ENCODE measurements at regions not wholly inside any gene's neighbourhood (a gene's known extent, or its start where the extent isn't known, plus 50 kb on each side); places are given as distances from the start of the nearest gene placed in this dataset.

DNA sequence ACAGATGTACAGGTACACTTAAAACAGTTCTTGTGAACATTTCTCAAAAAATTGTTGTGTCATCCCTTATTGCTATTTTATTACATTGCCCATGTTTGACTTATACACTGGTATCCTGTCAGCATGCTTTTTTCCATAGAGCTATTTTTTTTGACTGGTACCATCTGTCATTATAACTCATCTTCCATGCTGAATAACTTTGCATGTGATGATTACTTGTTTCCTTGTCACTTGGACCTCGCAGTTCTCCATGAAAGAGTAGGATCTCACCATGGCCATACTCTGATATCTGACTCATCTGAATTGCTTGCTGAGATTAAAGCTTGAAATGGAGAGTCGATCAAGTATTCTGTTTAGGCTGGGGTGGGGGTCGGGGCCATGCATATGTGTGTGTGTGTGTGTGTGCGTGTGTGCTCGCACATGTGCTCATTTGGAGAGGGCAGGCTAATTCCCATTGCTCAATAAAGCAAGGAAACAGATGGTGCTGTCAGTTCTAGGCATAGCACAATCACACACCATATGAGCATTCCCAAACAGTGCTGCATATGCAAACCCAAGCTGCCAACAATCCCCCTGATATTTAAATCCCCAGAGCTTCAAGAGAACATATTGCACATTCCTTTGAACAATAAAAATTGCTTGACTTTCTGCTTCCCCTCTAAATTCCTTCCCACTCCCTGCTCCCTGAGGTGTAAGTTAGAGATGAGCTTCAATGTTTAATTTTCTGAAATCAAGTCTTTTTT is 62.9 kb downstream of the NHLRC3 start:
- no peak overlapping the region for H3K4me3 ChIP-seq (ENCODE audit: low read length in 3 of 3)
- no peak overlapping the region for H3K9ac ChIP-seq (ENCODE audit: low read depth in 1 of 3, low read length in 3 of 3)
- no peak overlapping the region for H3K27ac ChIP-seq (ENCODE audit: low read depth, low read length)
- no peaks in the 10 kb centered on the region for H3K36me3 ChIP-seq (ENCODE audit: control insufficient read depth in 3 of 3, insufficient read depth in 3 of 3, low read length in 3 of 3)
- no peaks in the 10 kb centered on the region for H3K27me3 ChIP-seq (ENCODE audit: control insufficient read depth in 3 of 3, insufficient read depth in 3 of 3, low read length in 3 of 3)
- H3K9me3 ChIP-seq (ENCODE audit: control insufficient read depth in 3 of 3, low read length in 3 of 3) = no peaks in the 10 kb centered on the region
- no peaks in the 10 kb centered on the region for H3K4me1 ChIP-seq (ENCODE audit: control insufficient read depth in 3 of 3, insufficient read depth in 3 of 3, low read length in 3 of 3)

DNA sequence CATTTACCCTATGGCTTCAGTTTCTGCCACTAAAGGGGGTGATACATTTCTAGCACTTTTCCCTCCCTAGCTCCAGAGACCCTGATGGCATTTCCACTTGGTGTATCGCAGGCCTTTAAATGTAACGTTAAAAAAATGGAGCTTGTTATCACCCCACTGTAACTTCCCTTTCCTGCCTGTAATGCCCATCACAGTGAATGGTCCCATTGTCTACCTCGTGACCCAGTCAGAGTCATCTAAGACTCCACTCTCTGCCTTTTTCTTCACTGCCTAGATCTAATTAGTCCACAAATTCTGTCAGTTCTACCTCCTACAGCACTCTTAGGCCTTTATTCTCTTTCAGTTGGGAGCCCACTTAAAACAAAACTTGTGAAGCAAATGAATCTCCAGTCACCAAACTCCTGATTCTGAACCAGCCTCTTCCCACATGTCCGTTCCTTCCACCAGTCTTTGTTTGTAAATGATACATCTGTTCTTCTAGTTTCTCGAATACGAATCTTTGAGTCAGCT is 64.8 kb downstream of the NHLRC3 start:
- H3K9ac ChIP-seq (ENCODE audit: low read depth in 1 of 3, low read length in 3 of 3) = no peak overlapping the region
- H3K27me3 ChIP-seq (ENCODE audit: control insufficient read depth in 3 of 3, insufficient read depth in 3 of 3, low read length in 3 of 3) = peaks cover 0 to 3% (median 0%) of the 10 kb centered on the region in 3 donors
- H3K27ac ChIP-seq (ENCODE audit: low read depth, low read length) = no peak overlapping the region
- H3K4me1 ChIP-seq (ENCODE audit: control insufficient read depth in 3 of 3, insufficient read depth in 3 of 3, low read length in 3 of 3) = no peaks in the 10 kb centered on the region
- H3K4me3 ChIP-seq (ENCODE audit: low read length in 3 of 3) = no peak overlapping the region
- no peaks in the 10 kb centered on the region for H3K9me3 ChIP-seq (ENCODE audit: control insufficient read depth in 3 of 3, low read length in 3 of 3)
- H3K36me3 ChIP-seq (ENCODE audit: control insufficient read depth in 3 of 3, insufficient read depth in 3 of 3, low read length in 3 of 3) = no peaks in the 10 kb centered on the region

DNA sequence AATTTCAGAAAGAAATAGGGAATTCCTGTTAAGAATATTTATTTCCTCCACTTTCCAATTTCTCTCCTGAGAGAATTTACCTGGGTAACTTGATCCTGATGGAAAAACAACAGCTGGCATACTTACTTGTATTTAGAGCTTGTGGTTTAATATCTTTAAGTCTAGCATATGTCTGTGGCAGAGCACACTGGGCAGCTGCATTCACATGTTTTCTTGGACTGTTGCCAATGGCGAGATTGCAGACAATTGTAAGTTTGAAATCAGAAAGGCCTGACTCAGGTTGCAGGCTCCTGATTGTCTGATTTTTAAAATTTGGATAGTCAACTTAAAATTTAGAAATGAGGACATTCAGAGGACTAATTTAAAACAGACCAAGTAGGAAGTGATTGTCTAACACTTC is 66.9 kb downstream of the NHLRC3 start:
- peaks cover 0 to 3% (median 0%) of the 10 kb centered on the region in 3 donors for H3K27me3 ChIP-seq (ENCODE audit: control insufficient read depth in 3 of 3, insufficient read depth in 3 of 3, low read length in 3 of 3)
- no peak overlapping the region for H3K27ac ChIP-seq (ENCODE audit: low read depth, low read length)
- no peaks in the 10 kb centered on the region for H3K4me1 ChIP-seq (ENCODE audit: control insufficient read depth in 3 of 3, insufficient read depth in 3 of 3, low read length in 3 of 3)

DNA sequence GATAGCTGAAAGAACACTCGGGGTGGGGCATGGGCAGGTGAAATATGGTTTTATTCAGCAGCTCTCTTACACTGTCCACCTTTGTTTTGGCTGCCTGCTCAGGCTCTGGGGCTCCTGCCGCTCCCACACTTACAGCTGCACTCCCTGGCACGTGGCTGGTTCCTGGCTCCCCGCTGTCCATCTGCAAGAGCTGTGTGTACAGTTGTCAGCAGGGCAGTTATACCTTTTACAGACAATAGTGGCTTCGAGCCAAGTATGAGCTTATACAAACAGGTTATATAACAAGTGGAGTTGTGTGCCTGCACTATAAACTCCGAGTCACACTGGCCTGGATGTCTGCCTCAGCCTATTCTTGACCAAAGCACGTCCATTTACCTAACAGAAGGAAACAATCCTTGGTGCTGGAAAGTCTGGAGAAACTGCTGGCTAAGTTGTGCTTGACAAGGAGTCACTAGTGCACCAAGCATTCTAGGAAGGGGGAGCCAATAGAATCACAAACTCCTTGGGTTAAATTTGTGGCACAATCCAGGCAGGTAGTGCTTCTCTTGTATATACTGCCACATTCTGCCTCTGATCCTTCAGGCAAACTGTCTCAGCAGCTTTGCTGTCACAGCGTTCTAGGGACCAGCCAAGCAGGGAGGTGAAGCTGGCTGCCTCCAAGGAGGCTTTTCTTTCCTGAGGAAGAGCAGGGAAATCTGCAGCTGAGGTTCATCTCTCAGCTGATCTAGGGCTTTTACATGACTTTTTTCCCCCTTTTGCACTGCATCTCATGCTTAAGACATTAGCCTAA is 68.2 kb downstream of the NHLRC3 start:
- H3K36me3 ChIP-seq (ENCODE audit: control insufficient read depth in 3 of 3, insufficient read depth in 3 of 3, low read length in 3 of 3) = no peaks in the 10 kb centered on the region
- no peak overlapping the region for H3K4me3 ChIP-seq (ENCODE audit: low read length in 3 of 3)
- no peak overlapping the region for H3K27ac ChIP-seq (ENCODE audit: low read depth, low read length)
- H3K4me1 ChIP-seq (ENCODE audit: control insufficient read depth in 3 of 3, insufficient read depth in 3 of 3, low read length in 3 of 3) = peaks cover 0 to 3% (median 0%) of the 10 kb centered on the region in 3 donors
- peaks cover 0 to 3% (median 0%) of the 10 kb centered on the region in 3 donors for H3K27me3 ChIP-seq (ENCODE audit: control insufficient read depth in 3 of 3, insufficient read depth in 3 of 3, low read length in 3 of 3)
- H3K9ac ChIP-seq (ENCODE audit: low read depth in 1 of 3, low read length in 3 of 3) = no peak overlapping the region
- no peaks in the 10 kb centered on the region for H3K9me3 ChIP-seq (ENCODE audit: control insufficient read depth in 3 of 3, low read length in 3 of 3)

More for the DNA sequence above, 66.9 kb downstream of the NHLRC3 start:
- Histone ChIP-seq H3K9ac (ENCODE audit: low read depth in 1 of 3, low read length in 3 of 3) (no peak overlapping the region), H3K36me3 (ENCODE audit: control insufficient read depth in 3 of 3, insufficient read depth in 3 of 3, low read length in 3 of 3) (no peaks in the 10 kb centered on the region), H3K9me3 (ENCODE audit: control insufficient read depth in 3 of 3, low read length in 3 of 3) (no peaks in the 10 kb centered on the region), H3K4me3 (ENCODE audit: low read length in 3 of 3) (no peak overlapping the region)

DNA sequence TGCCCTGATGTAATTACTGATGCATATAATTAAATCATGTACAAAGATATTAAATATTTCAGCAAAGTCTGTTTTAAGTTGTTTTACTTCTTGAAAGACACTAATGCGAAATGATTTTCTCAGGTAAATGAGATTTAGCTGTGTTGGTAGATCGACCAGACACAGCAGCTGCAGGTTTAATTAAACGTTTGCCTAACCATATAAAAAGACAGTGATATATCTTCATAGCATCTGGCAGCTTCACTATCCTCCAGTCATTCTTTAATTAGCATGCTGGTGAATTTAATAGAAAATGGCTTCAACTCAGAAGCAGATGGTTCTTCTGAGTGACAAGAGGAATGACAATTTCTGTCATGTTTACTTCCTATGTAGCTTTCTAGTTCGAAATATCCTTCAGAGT is 69.3 kb downstream of the NHLRC3 start:
- Histone ChIP-seq H3K9me3 (ENCODE audit: control insufficient read depth in 3 of 3, low read length in 3 of 3) (no peaks in the 10 kb centered on the region), H3K27me3 (ENCODE audit: control insufficient read depth in 3 of 3, insufficient read depth in 3 of 3, low read length in 3 of 3) (peaks cover 0 to 3% (median 0%) of the 10 kb centered on the region in 3 donors), H3K36me3 (ENCODE audit: control insufficient read depth in 3 of 3, insufficient read depth in 3 of 3, low read length in 3 of 3) (no peaks in the 10 kb centered on the region), H3K9ac (ENCODE audit: low read depth in 1 of 3, low read length in 3 of 3) (no peak overlapping the region), H3K27ac (ENCODE audit: low read depth, low read length) (no peak overlapping the region), H3K4me1 (ENCODE audit: control insufficient read depth in 3 of 3, insufficient read depth in 3 of 3, low read length in 3 of 3) (peaks cover 0 to 3% (median 0%) of the 10 kb centered on the region in 3 donors), H3K4me3 (ENCODE audit: low read length in 3 of 3) (no peak overlapping the region)

DNA sequence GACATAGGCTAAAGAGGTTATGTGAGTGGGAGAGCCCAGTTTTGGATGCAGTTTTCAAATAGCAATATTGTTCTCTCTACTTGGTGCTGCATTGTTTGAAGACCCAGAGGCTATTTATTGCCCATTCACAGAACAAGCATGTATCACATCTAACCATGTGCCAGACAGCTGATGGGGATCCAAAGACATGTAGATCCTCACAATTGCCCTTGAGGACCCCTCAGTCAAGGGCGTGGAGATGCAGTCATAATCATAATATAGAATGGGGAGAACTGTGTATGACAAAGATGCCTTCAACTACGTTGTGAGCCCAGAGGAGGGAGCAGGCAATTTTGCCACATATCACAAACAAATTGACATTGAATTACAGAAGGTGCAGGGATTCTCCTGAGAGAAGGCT is 70.5 kb downstream of the NHLRC3 start:
- peaks cover 0 to 3% (median 0%) of the 10 kb centered on the region in 3 donors for H3K4me1 ChIP-seq (ENCODE audit: control insufficient read depth in 3 of 3, insufficient read depth in 3 of 3, low read length in 3 of 3)
- no peaks in the 10 kb centered on the region for H3K9me3 ChIP-seq (ENCODE audit: control insufficient read depth in 3 of 3, low read length in 3 of 3)
- H3K9ac ChIP-seq (ENCODE audit: low read depth in 1 of 3, low read length in 3 of 3) = no peak overlapping the region
- no peaks in the 10 kb centered on the region for H3K36me3 ChIP-seq (ENCODE audit: control insufficient read depth in 3 of 3, insufficient read depth in 3 of 3, low read length in 3 of 3)
- no peak overlapping the region for H3K4me3 ChIP-seq (ENCODE audit: low read length in 3 of 3)
- no peak overlapping the region for H3K27ac ChIP-seq (ENCODE audit: low read depth, low read length)
- peaks cover 0 to 3% (median 0%) of the 10 kb centered on the region in 3 donors for H3K27me3 ChIP-seq (ENCODE audit: control insufficient read depth in 3 of 3, insufficient read depth in 3 of 3, low read length in 3 of 3)

DNA sequence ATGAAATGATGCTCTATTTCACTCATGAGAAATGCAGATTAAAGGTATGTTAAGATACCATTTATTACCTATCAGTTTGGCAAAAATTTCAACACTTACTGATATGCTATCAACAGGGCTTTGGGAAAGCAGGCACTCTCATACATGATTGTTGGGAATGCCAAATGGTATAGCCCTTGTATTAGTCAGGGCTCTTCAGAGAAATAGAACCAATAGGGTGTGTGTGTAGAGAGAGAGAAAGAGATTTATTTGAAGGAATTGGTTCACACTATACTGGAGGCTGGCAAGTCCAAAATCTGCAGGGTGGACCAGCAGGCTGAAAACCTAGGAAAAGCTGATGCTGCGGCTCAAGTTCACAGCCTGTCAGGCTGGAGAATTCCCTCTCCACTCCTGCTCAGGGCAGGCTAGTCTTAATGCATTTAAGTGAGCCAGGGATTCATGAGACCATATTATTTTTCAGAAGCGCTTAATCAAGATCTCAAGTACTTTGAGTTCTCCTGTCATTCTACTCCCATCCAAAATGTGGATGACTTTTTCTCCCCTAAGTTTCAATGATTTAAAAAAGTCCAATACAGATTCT is 72.4 kb downstream of the NHLRC3 start:
- no peak overlapping the region for H3K9ac ChIP-seq (ENCODE audit: low read depth in 1 of 3, low read length in 3 of 3)
- peaks cover 0 to 3% (median 0%) of the 10 kb centered on the region in 3 donors for H3K4me1 ChIP-seq (ENCODE audit: control insufficient read depth in 3 of 3, insufficient read depth in 3 of 3, low read length in 3 of 3)
- H3K36me3 ChIP-seq (ENCODE audit: control insufficient read depth in 3 of 3, insufficient read depth in 3 of 3, low read length in 3 of 3) = no peaks in the 10 kb centered on the region
- peaks cover 0 to 3% (median 0%) of the 10 kb centered on the region in 3 donors for H3K9me3 ChIP-seq (ENCODE audit: control insufficient read depth in 3 of 3, low read length in 3 of 3)
- H3K27ac ChIP-seq (ENCODE audit: low read depth, low read length) = no peak overlapping the region
- no peak overlapping the region for H3K4me3 ChIP-seq (ENCODE audit: low read length in 3 of 3)
- H3K27me3 ChIP-seq (ENCODE audit: control insufficient read depth in 3 of 3, insufficient read depth in 3 of 3, low read length in 3 of 3) = peaks cover 0 to 3% (median 0%) of the 10 kb centered on the region in 3 donors

DNA sequence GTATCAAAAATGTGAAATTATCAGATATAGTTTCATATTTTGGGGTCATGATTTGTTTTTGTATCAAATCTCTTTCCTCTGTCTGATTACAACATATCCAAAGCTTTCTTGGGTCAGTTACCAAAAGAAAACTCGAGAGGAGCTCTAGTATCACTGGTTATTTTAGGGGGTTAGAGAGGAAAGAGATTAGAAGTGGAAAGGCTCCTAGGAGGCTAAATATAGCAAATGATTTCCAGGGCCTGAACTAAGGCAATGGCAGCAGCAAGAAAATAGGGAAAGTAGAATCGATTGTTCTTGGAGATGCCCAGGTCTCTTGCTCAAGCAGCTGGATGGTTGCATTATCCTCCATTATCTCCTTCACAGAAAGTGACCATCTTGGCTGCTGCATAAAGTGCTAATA is 72.9 kb downstream of the NHLRC3 start:
- H3K27ac ChIP-seq (ENCODE audit: low read depth, low read length) = no peak overlapping the region
- H3K27me3 ChIP-seq (ENCODE audit: control insufficient read depth in 3 of 3, insufficient read depth in 3 of 3, low read length in 3 of 3) = peaks cover 0 to 3% (median 0%) of the 10 kb centered on the region in 3 donors
- H3K9me3 ChIP-seq (ENCODE audit: control insufficient read depth in 3 of 3, low read length in 3 of 3) = peaks cover 0 to 4% (median 0%) of the 10 kb centered on the region in 3 donors
- H3K36me3 ChIP-seq (ENCODE audit: control insufficient read depth in 3 of 3, insufficient read depth in 3 of 3, low read length in 3 of 3) = no peaks in the 10 kb centered on the region
- H3K4me1 ChIP-seq (ENCODE audit: control insufficient read depth in 3 of 3, insufficient read depth in 3 of 3, low read length in 3 of 3) = peaks cover 0 to 3% (median 0%) of the 10 kb centered on the region in 3 donors
- H3K4me3 ChIP-seq (ENCODE audit: low read length in 3 of 3) = no peak overlapping the region
- no peak overlapping the region for H3K9ac ChIP-seq (ENCODE audit: low read depth in 1 of 3, low read length in 3 of 3)

DNA sequence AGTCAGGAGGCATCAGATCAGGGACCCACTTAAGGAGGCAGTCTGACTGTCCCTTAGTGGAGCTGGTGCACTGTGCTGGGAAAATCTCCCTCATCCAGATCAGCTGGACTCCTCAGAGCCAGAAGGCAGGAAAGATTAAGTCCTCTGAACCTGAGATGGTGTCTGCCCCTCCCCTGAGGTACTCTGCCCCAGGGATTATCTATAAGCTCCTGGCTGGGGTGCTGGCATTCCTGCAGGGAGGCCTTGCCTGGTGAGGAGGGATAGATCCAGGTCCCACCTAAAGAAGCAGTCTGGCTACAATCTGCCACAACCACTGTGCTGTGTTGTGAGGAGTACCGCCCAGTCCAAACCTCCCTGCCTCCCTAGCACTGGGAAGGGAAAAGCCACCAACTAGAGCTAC is 81.2 kb downstream of the NHLRC3 start:
- Histone ChIP-seq H3K9me3 (ENCODE audit: control insufficient read depth in 3 of 3, low read length in 3 of 3) (peaks cover 0 to 4% (median 0%) of the 10 kb centered on the region in 3 donors), H3K4me1 (ENCODE audit: control insufficient read depth in 3 of 3, insufficient read depth in 3 of 3, low read length in 3 of 3) (no peaks in the 10 kb centered on the region), H3K27ac (ENCODE audit: low read depth, low read length) (no peak overlapping the region), H3K27me3 (ENCODE audit: control insufficient read depth in 3 of 3, insufficient read depth in 3 of 3, low read length in 3 of 3) (peaks cover 0 to 2% (median 0%) of the 10 kb centered on the region in 3 donors), H3K4me3 (ENCODE audit: low read length in 3 of 3) (no peak overlapping the region), H3K9ac (ENCODE audit: low read depth in 1 of 3, low read length in 3 of 3) (no peak overlapping the region), H3K36me3 (ENCODE audit: control insufficient read depth in 3 of 3, insufficient read depth in 3 of 3, low read length in 3 of 3) (no peaks in the 10 kb centered on the region)

Measured in skeletal muscle tissue (tissue), 3 donors.